RWPE2 (cell line): ENCODE measurements at regions not wholly inside any gene's neighbourhood (a gene's known extent, or its start where the extent isn't known, plus 50 kb on each side); places are given as distances from the start of the nearest gene placed in this dataset.
A peak's percentile ranks its signal among the peaks of the same experiment; 100 is the strongest.

Experiments used
- ATAC-seq: fragments of 200-7000 bp; cut with Tn5 transposase; 3 replicates; pipeline ENCODE4 v1.9.1; 2021; ENCODE audit warnings: low read depth
- DNase-seq: peaks from one replicate; pipeline ENCODE4 v3.0.0-alpha.2; 2020; ENCODE audit warnings: low spot score
- H3K27ac ChIP-seq: fragments of 450-650 bp; 2 replicates; pipeline ENCODE4 v1.5.1; 2017; ENCODE audit warnings: mild to moderate bottlenecking; ENCODE audit not compliant: poor library complexity, severe bottlenecking
- H3K27me3 ChIP-seq: fragments of 250-450 bp; sonication (Bioruptor Pico); 2 replicates; pipeline ENCODE4 v1.5.1; 2021; ENCODE audit warnings: mild to moderate bottlenecking, moderate library complexity; ENCODE audit not compliant: insufficient read depth, poor library complexity, severe bottlenecking
- H3K36me3 ChIP-seq: fragments of 250-450 bp; sonication (Bioruptor Pico); 2 replicates; pipeline ENCODE4 v1.5.1; 2020; ENCODE audit warnings: low read depth, mild to moderate bottlenecking, moderate library complexity
- H3K4me1 ChIP-seq: fragments of 250-450 bp; sonication (Bioruptor Pico); 2 replicates; pipeline ENCODE4 v1.5.1; 2021; ENCODE audit warnings: mild to moderate bottlenecking, moderate library complexity; ENCODE audit not compliant: insufficient read depth, poor library complexity, severe bottlenecking
- H3K4me3 ChIP-seq: fragments of 250-450 bp; sonication (Bioruptor Pico); 2 replicates; pipeline ENCODE4 v1.5.1; 2021; ENCODE audit warnings: mild to moderate bottlenecking, moderate library complexity; ENCODE audit not compliant: severe bottlenecking
- H3K9me3 ChIP-seq: fragments of 250-450 bp; sonication (Bioruptor Pico); 2 replicates; pipeline ENCODE4 v1.5.1; 2021; ENCODE audit warnings: mild to moderate bottlenecking, moderate library complexity; ENCODE audit not compliant: severe bottlenecking
- CTCF ChIP-seq: fragments of 450-650 bp; IDR thresholded peaks from one replicate; pipeline ENCODE4 v1.5.1; 2017; ENCODE audit warnings: mild to moderate bottlenecking, moderate library complexity; ENCODE audit not compliant: poor library complexity, severe bottlenecking

DNA sequence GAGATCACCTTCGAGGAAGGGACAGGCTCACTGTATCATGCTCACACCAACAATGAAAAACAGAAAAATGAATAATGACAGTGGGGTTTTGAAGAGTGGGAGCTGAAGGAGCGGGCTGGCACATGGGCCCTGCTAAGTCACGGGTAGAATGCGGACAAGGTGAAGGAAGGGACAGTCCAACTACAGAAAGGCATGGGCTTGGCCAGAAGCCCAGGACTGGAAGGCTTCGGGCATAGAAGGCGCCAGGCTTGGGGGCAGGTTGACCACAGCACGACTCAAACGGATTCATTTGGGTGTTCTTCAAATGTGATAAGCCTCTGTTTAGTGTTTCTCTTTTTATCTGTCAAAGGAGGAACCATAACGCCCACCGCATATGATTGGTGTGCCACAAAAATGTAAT is 509.5 kb downstream of the CCSER2 start:
- ATAC-seq: no peak
- no peaks in the 10 kb centered on the region for H3K9me3 ChIP-seq
- H3K27me3 ChIP-seq: no peaks in the 10 kb centered on the region
- no peaks in the 10 kb centered on the region for H3K36me3 ChIP-seq
- no peak for TF ChIP-seq CTCF
- no peak overlapping the region for H3K4me3 ChIP-seq
- no peak overlapping the region for H3K27ac ChIP-seq
- no peak for DNase-seq
- H3K4me1 ChIP-seq: no peaks in the 10 kb centered on the region

DNA sequence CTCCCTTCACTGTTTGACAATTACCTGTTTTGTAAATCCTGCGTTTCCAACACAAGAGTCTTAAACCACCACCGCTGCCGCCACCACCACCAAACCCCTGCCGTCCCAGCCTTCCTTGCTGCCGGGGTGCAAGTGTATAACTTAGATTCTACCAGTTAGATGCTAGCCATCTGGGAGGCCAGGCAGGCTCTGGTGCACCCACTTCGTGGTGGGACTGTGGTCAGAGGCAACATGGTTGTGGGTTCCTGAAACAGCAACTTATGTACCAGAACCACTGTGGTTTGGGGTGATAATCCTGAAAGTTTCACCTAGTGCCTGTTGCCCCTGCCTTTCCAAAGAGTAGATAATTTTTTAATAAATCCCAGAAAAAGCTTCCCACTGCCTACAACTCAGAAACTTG is 510.5 kb downstream of the CCSER2 start:
- Histone ChIP-seq H3K4me3 (no peak overlapping the region), H3K36me3 (no peaks in the 10 kb centered on the region), H3K27me3 (no peaks in the 10 kb centered on the region), H3K4me1 (no peaks in the 10 kb centered on the region), H3K9me3 (no peaks in the 10 kb centered on the region), H3K27ac (no peak overlapping the region)
- no peak for TF ChIP-seq CTCF
- ATAC-seq (no peak), DNase-seq (no peak)

DNA sequence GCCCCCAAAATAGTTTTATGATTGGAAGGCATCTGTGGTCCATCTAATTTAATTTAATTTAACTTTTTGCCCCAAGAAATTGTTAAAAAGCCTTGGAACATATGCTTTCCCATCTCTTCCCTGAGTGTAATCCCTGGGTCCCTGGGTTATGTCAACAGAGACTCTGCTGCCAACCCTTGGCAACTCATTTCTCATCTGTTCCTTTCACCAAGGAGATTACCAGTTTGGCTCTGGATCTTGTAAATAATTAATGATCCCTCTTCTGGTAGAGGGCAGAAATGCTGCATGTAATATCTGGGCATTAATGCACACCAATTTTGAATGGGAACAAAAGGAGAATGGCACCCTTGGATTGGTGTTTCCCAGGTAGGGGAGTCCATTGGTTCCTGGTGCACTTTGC is 514.2 kb downstream of the CCSER2 start:
- no peak for TF ChIP-seq CTCF
- H3K27ac ChIP-seq: no peak overlapping the region
- ATAC-seq (no peak), DNase-seq (no peak)
- no peak overlapping the region for H3K4me3 ChIP-seq
- H3K4me1 ChIP-seq: no peaks in the 10 kb centered on the region
- H3K27me3 ChIP-seq: no peaks in the 10 kb centered on the region
- no peaks in the 10 kb centered on the region for H3K9me3 ChIP-seq
- H3K36me3 ChIP-seq: no peaks in the 10 kb centered on the region

DNA sequence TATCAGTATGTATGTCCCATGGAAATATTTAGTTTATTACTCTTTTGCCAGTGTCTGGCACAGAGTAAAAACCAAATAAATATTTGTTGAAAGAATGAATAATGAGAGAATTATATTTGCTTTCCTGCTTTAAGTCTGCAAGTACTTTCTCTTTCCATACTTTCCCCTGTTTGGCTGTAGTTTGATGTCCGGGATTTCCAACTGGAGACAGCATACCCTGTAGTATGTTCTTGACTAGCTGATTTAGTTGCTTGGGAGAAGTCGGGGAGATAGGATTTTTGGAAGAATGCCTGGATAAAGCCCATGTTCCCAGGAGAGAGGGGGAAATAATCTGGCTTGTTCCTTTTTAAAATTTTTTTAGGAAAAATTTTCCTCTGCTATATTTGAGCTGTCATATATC is 516.1 kb downstream of the CCSER2 start:
- Histone ChIP-seq H3K27ac (no peak overlapping the region), H3K4me3 (no peak overlapping the region), H3K9me3 (no peaks in the 10 kb centered on the region), H3K36me3 (no peaks in the 10 kb centered on the region), H3K4me1 (no peaks in the 10 kb centered on the region), H3K27me3 (no peaks in the 10 kb centered on the region)
- ATAC-seq (no peak), DNase-seq (no peak)
- no peak for TF ChIP-seq CTCF

- DNase-seq (no peak), ATAC-seq (peak; percentile 33; the same call in 1 of the 3 replicates)
- Histone ChIP-seq H3K27me3 (no peaks in the 10 kb centered on the region), H3K9me3 (no peaks in the 10 kb centered on the region), H3K36me3 (no peaks in the 10 kb centered on the region), H3K4me1 (no peaks in the 10 kb centered on the region), H3K27ac (no peak overlapping the region), H3K4me3 (no peak overlapping the region)
- no peak for TF ChIP-seq CTCF
Measured at GRCh38 chr10:84845628-84846261, 517.4 kb downstream of the CCSER2 start.
